SU-DHL-6 (cell line): ENCODE measurements at regions not wholly inside any gene's neighbourhood (a gene's known extent, or its start where the extent isn't known, plus 50 kb on each side); places are given as distances from the start of the nearest gene placed in this dataset.

Experiments
- H2AFZ ChIP-seq: fragments of 200-600 bp; sonication (generic); 2 replicates; pipeline ENCODE4 v1.6.1; 2014; ENCODE audit warnings: low read depth, mild to moderate bottlenecking, moderate library complexity, mixed read lengths, antibody characterized with exemption, low read length; ENCODE audit not compliant: severe bottlenecking
- H3F3A ChIP-seq: fragments of 200-600 bp; shearing (Covaris generic); 2 replicates; pipeline ENCODE4 v1.6.0; 2016; ENCODE audit warnings: antibody characterized with exemption, mild to moderate bottlenecking; ENCODE audit not compliant: insufficient read depth
- H3K27ac ChIP-seq: fragments of 200-600 bp; sonication (generic); 2 replicates; pipeline ENCODE4 v1.5.1; 2016; ENCODE audit warnings: low read depth, mild to moderate bottlenecking, low read length, moderate library complexity, mixed read lengths
- H3K27me3 ChIP-seq: fragments of 200-600 bp; sonication (generic), shearing (Covaris generic); 2 replicates; pipeline ENCODE4 v1.6.0; 2014; ENCODE audit warnings: mild to moderate bottlenecking, low read length
- H3K36me3 ChIP-seq: fragments of 200-600 bp; sonication (generic); 2 replicates; pipeline ENCODE4 v1.6.1; 2014; ENCODE audit warnings: mild to moderate bottlenecking, low read length, mixed read lengths
- H3K4me2 ChIP-seq: fragments of 300-600, 200-600 bp; shearing (Covaris generic), sonication (generic); 2 replicates; pipeline ENCODE4 v1.6.0; 2014; ENCODE audit warnings: low read length, low read depth, mild to moderate bottlenecking; ENCODE audit not compliant: poor library complexity, severe bottlenecking
- H3K4me3 ChIP-seq: fragments of 200-600 bp; sonication (generic); 2 replicates; pipeline ENCODE4 v1.5.1; 2014; ENCODE audit warnings: antibody characterized with exemption, low read length, mild to moderate bottlenecking, mixed read lengths; ENCODE audit not compliant: insufficient read depth, poor library complexity, severe bottlenecking
- H3K79me2 ChIP-seq: fragments of 200-600 bp; sonication (generic); 2 replicates; pipeline ENCODE4 v1.6.1; 2014; ENCODE audit warnings: mild to moderate bottlenecking, low read length, moderate library complexity; ENCODE audit not compliant: insufficient read depth
- H3K9ac ChIP-seq: fragments of 200-600 bp; sonication (generic); 2 replicates; pipeline ENCODE4 v1.7.0; 2014; ENCODE audit warnings: mild to moderate bottlenecking, low read length
- H3K9me2 ChIP-seq: fragments of 200-600 bp; sonication (generic); replicated peaks from 2 replicates; pipeline ENCODE4 v1.6.1; 2014; ENCODE audit warnings: low read length; ENCODE audit not compliant: insufficient read depth
- H3K9me3 ChIP-seq: fragments of 200-600 bp; sonication (generic); 2 replicates; pipeline ENCODE4 v1.6.1; 2014; ENCODE audit warnings: low read length, mixed read lengths; ENCODE audit not compliant: insufficient read depth
- H4K20me1 ChIP-seq: fragments of 200-600 bp; sonication (generic); 2 replicates; pipeline ENCODE4 v1.6.1; 2014; ENCODE audit warnings: low read depth, mild to moderate bottlenecking, antibody characterized with exemption, low read length, moderate library complexity, mixed read lengths
- EZH2phosphoT487 ChIP-seq: fragments of 200-600 bp; sonication (generic), shearing (Covaris generic); conservative IDR thresholded peaks from 2 replicates; pipeline ENCODE4 v1.6.1; 2018; ENCODE audit warnings: mild to moderate bottlenecking, antibody characterized with exemption, low read length, moderate library complexity, mixed read lengths
- TF ChIP-seq, protein P1 (sequence below): fragments of 200-600 bp; sonication (generic); IDR thresholded peaks from one replicate; pipeline ENCODE4 v1.5.1; 2017; ENCODE audit warnings: antibody characterized with exemption, mild to moderate bottlenecking, low read length, moderate library complexity; ENCODE audit not compliant: insufficient read depth, poor library complexity, severe bottlenecking

DNA sequence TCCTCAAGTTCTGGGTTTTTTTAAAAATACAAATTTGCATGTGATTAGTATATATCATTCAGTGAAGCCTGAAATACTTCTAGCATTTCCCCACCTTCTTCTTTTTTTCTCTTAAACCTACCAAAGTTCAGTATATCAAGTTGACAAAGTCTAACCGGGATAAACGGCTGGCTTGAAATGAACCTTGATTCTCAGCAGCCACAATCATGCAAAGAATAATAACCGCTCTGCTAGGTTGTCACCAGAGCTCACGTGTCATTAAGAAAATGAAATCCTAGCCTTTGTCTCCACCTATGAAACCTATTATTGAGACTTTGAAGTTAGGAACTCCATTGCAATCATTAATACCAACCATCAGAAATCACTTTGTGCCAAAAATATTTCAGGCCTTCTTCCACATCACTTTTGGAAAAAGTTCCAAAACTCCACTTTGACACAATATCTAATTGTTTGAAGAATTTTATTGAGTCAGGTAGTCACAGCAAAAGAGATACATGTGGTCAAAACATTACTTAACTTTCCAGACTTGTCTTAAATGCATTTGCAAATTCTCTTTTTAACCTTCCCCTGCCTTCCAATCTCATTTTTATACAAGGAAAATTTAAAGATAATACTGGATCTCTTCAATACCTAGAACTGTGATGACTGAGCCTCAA is 285.6 kb upstream of the ACVR2A start:
- Histone ChIP-seq H4K20me1 (no peaks in the 10 kb centered on the region), H3K27ac (no peak overlapping the region), H3K79me2 (no peaks in the 10 kb centered on the region)

GRCh38 chr2:147558620-147559019 is 286.2 kb upstream of the ACVR2A start:
- no peaks in the 10 kb centered on the region for H4K20me1 ChIP-seq
- no peak overlapping the region for H3K4me3 ChIP-seq
- no peak overlapping the region for H3K9ac ChIP-seq
- no peaks in the 10 kb centered on the region for H3K36me3 ChIP-seq
- no peaks in the 10 kb centered on the region for H3K79me2 ChIP-seq
- no peaks in the 10 kb centered on the region for H3K9me2 ChIP-seq
- H3K27ac ChIP-seq = no peak overlapping the region
- no peaks in the 10 kb centered on the region for H3K9me3 ChIP-seq
- no peak for TF ChIP-seq EZH2phosphoT487
- TF ChIP-seq, protein P1, sequence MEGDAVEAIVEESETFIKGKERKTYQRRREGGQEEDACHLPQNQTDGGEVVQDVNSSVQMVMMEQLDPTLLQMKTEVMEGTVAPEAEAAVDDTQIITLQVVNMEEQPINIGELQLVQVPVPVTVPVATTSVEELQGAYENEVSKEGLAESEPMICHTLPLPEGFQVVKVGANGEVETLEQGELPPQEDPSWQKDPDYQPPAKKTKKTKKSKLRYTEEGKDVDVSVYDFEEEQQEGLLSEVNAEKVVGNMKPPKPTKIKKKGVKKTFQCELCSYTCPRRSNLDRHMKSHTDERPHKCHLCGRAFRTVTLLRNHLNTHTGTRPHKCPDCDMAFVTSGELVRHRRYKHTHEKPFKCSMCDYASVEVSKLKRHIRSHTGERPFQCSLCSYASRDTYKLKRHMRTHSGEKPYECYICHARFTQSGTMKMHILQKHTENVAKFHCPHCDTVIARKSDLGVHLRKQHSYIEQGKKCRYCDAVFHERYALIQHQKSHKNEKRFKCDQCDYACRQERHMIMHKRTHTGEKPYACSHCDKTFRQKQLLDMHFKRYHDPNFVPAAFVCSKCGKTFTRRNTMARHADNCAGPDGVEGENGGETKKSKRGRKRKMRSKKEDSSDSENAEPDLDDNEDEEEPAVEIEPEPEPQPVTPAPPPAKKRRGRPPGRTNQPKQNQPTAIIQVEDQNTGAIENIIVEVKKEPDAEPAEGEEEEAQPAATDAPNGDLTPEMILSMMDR = no peak
- no peaks in the 10 kb centered on the region for H3F3A ChIP-seq
- H3K27me3 ChIP-seq = no peaks in the 10 kb centered on the region
- H3K4me2 ChIP-seq = no peak overlapping the region
- no peak overlapping the region for H2AFZ ChIP-seq

More for the DNA sequence above, 285.6 kb upstream of the ACVR2A start:
- Histone ChIP-seq H3K4me3 (no peak overlapping the region), H3K9me3 (no peaks in the 10 kb centered on the region), H3K27me3 (no peaks in the 10 kb centered on the region), H3K36me3 (no peaks in the 10 kb centered on the region), H3K9me2 (no peaks in the 10 kb centered on the region), H2AFZ (no peak overlapping the region), H3K9ac (no peak overlapping the region), H3K4me2 (no peak overlapping the region), H3F3A (no peaks in the 10 kb centered on the region)
- TF ChIP-seq, protein P1 = no peak
- TF ChIP-seq EZH2phosphoT487 = no peak

GRCh38 chr2:147554521-147555107 is 290.2 kb upstream of the ACVR2A start:
- TF ChIP-seq EZH2phosphoT487 = no peak
- TF ChIP-seq, protein P1 = no peak
- Histone ChIP-seq H3K4me2 (no peak overlapping the region), H3K9me2 (no peaks in the 10 kb centered on the region), H3K4me3 (no peak overlapping the region), H3K27ac (no peak overlapping the region), H3K79me2 (no peaks in the 10 kb centered on the region), H3K9me3 (no peaks in the 10 kb centered on the region), H4K20me1 (no peaks in the 10 kb centered on the region), H3K9ac (no peak overlapping the region), H3F3A (no peaks in the 10 kb centered on the region), H3K27me3 (no peaks in the 10 kb centered on the region), H3K36me3 (no peaks in the 10 kb centered on the region), H2AFZ (no peak overlapping the region)
